Osteoblast (primary cell): ENCODE measurements at regions not wholly inside any gene's neighbourhood (a gene's known extent, or its start where the extent isn't known, plus 50 kb on each side); places are given as distances from the start of the nearest gene placed in this dataset.

Experiments
- DNase-seq: peaks from one replicate; pipeline ENCODE4 v3.0.0; 2011; ENCODE audit warnings: low spot score, mixed read lengths; ENCODE audit not compliant: insufficient read length; ENCODE audit errors: missing footprints
- H2AFZ ChIP-seq: 2 replicates; pipeline ENCODE4 v1.6.0; 2011; ENCODE audit warnings: mild to moderate bottlenecking, low read length
- H3K27ac ChIP-seq: 2 replicates; pipeline ENCODE4 v1.5.1; 2011; ENCODE audit warnings: mild to moderate bottlenecking, low read depth, low read length, moderate library complexity
- H3K27me3 ChIP-seq: 2 replicates; pipeline ENCODE4 v1.6.0; 2012; ENCODE audit warnings: mild to moderate bottlenecking, control low read depth, inconsistent platforms, low read length, moderate library complexity; ENCODE audit not compliant: insufficient read depth
- H3K36me3 ChIP-seq: 2 replicates; pipeline ENCODE4 v1.5.1; 2011; ENCODE audit warnings: mild to moderate bottlenecking, low read length, control low read depth, moderate library complexity; ENCODE audit not compliant: insufficient read depth
- H3K4me1 ChIP-seq: 2 replicates; pipeline ENCODE4 v1.5.1; 2011; ENCODE audit warnings: mild to moderate bottlenecking, low read length, control low read depth, moderate library complexity; ENCODE audit not compliant: insufficient read depth
- H3K4me2 ChIP-seq: 2 replicates; pipeline ENCODE4 v1.6.0; 2011; ENCODE audit warnings: mild to moderate bottlenecking, low read length; ENCODE audit not compliant: insufficient read depth
- H3K4me3 ChIP-seq: fragments of 200-600 bp; sonication (generic); 3 replicates; pipeline ENCODE4 v1.5.1; 2012; ENCODE audit warnings: mild to moderate bottlenecking, low read length, inconsistent platforms; ENCODE audit not compliant: insufficient read depth
- H3K79me2 ChIP-seq: 2 replicates; pipeline ENCODE4 v1.6.0; 2012; ENCODE audit warnings: mild to moderate bottlenecking, low read length, control low read depth, inconsistent platforms; ENCODE audit not compliant: insufficient read depth
- H3K9me3 ChIP-seq: 2 replicates; pipeline ENCODE4 v1.5.1; 2011; ENCODE audit warnings: low read depth, low read length, control low read depth
- H4K20me1 ChIP-seq: 2 replicates; pipeline ENCODE4 v1.6.0; 2012; ENCODE audit warnings: mild to moderate bottlenecking, low read length, control low read depth; ENCODE audit not compliant: insufficient read depth
- CTCF ChIP-seq: IDR thresholded peaks from 2 replicates; pipeline ENCODE4 v1.5.1; 2011; ENCODE audit warnings: mild to moderate bottlenecking, low read depth, low read length, moderate library complexity; ENCODE audit errors: extremely low read depth

GRCh38 chr4:144298519-144298918 is 158.0 kb upstream of the GYPA start:
- Histone ChIP-seq H3K27ac (no peak overlapping the region), H2AFZ (no peak overlapping the region), H3K79me2 (no peaks in the 10 kb centered on the region), H3K9me3 (no peaks in the 10 kb centered on the region), H3K4me2 (no peak overlapping the region), H3K4me3 (no peak overlapping the region), H3K4me1 (no peaks in the 10 kb centered on the region), H4K20me1 (no peaks in the 10 kb centered on the region), H3K36me3 (no peaks in the 10 kb centered on the region), H3K27me3 (no peaks in the 10 kb centered on the region)
- no peak for TF ChIP-seq CTCF
- no peak for DNase-seq

DNA sequence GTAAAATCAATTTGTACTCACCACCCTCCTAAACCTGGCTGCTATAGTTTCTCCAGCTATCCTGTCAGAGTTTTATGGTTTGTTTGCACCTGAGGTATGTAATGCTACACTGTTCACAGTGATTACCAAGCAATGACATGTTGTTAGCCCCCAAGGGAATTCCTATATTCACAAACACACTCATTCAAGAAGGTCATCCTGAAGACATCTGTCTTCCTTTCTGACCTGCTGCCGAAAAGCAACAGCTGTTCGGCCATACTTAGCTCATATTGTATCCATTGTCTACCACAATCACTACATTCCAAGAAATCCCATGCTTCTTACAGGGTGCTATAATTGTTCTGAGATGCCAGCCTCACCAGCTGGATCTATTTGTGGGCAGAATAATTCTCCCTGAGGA is 160.1 kb upstream of the GYPA start:
- no peak overlapping the region for H2AFZ ChIP-seq
- H3K4me2 ChIP-seq = no peak overlapping the region
- H3K27me3 ChIP-seq = no peaks in the 10 kb centered on the region
- H3K27ac ChIP-seq = no peak overlapping the region
- no peaks in the 10 kb centered on the region for H3K9me3 ChIP-seq
- no peaks in the 10 kb centered on the region for H3K36me3 ChIP-seq
- no peaks in the 10 kb centered on the region for H3K79me2 ChIP-seq
- no peaks in the 10 kb centered on the region for H4K20me1 ChIP-seq
- TF ChIP-seq CTCF = no peak
- DNase-seq = no peak
- no peak overlapping the region for H3K4me3 ChIP-seq
- no peaks in the 10 kb centered on the region for H3K4me1 ChIP-seq

DNA sequence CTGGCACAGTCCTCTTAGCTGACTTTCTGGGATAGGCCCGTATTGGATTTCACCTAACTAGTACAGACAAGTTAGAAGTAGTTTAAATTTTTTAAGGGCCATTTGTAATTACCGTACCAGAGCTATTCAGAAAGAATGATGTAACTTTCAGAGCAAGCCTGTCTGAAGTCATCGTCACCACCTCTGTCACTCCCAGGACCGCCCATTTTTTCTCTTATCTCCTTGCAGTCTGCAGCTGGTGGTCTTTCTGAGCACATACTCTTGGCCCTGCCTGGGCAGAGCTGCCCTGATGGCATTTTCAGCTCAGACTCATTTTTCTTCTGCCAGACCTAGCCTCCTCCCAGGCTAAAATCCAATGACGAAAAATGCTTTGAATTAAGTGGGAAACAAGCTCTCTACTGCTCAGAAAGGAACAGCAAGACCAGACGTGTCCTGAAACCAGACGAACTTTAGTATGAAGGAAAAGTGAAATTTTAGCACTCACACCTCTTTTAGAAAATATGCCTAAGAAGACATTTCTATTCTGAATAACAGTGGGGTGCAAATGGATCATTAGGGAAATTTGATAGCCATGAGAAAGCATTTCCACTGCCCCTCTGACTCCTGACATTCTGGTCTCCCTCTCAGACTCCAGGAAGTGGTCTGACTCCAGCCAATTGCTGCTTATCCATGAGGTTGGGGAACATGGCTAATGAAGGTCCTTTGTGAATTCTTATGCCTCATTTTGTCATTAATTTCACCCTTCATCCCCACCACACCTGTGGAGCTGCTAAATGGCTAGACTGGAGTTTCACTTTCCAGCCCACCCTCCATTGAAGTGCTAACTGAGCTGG is 162.4 kb upstream of the GYPA start:
- DNase-seq = no peak
- TF ChIP-seq CTCF = no peak
- Histone ChIP-seq H3K4me3 (no peak overlapping the region), H2AFZ (no peak overlapping the region), H3K79me2 (no peaks in the 10 kb centered on the region), H3K27ac (no peak overlapping the region), H3K9me3 (no peaks in the 10 kb centered on the region), H4K20me1 (no peaks in the 10 kb centered on the region), H3K4me2 (no peak overlapping the region), H3K36me3 (no peaks in the 10 kb centered on the region), H3K27me3 (no peaks in the 10 kb centered on the region), H3K4me1 (no peaks in the 10 kb centered on the region)

DNA sequence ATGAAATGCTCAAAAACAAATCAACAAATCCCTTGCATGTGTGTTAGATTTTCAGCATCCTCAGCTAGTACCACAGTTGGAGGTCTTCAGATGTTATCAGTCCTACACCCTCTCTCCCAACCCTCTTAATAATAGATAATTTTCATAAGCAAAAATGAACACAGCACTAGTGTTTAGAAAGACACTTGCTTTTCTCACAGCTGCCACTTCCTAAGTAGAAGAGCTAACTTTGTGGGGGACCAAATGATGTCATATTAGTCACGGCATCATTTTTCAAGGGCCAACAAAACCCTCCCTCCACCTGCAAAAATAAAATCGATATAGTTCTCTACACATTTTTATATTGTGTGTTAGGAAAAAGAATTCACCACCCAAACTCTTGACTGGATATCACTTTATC is 163.5 kb upstream of the GYPA start:
- no peaks in the 10 kb centered on the region for H3K27me3 ChIP-seq
- no peak overlapping the region for H3K27ac ChIP-seq
- H3K4me2 ChIP-seq = no peak overlapping the region
- H3K4me1 ChIP-seq = no peaks in the 10 kb centered on the region
- no peaks in the 10 kb centered on the region for H3K9me3 ChIP-seq
- H4K20me1 ChIP-seq = no peaks in the 10 kb centered on the region
- no peaks in the 10 kb centered on the region for H3K79me2 ChIP-seq
- no peak for DNase-seq
- H2AFZ ChIP-seq = no peak overlapping the region
- TF ChIP-seq CTCF = no peak
- H3K36me3 ChIP-seq = no peaks in the 10 kb centered on the region
- H3K4me3 ChIP-seq = no peak overlapping the region
